Natural killer cell (primary cell): ENCODE measurements at regions not wholly inside any gene's neighbourhood (a gene's known extent, or its start where the extent isn't known, plus 50 kb on each side); places are given as distances from the start of the nearest gene placed in this dataset.

Experiments
- ATAC-seq, 3 donors: fragments of 150-1000 bp in 2 of 3; fragments of 200-7000 bp in 1 of 3; cut with Tn5 transposase; 1 replicate in 1 of 3; 2 replicates in 2 of 3; pipeline ENCODE4 v1.10.0; 2021; ENCODE audit warnings: mild to moderate bottlenecking in 2 of 3, moderate library complexity in 2 of 3
- DNase-seq, 2 donors: peaks; one replicate each; pipeline versions ENCODE4 v3.0.0 to v3.0.0-alpha.2; 2013 to 2021; ENCODE audit warnings: mixed read lengths in 1 of 2
- H3K27ac ChIP-seq: one replicate; pipeline ENCODE4 v1.5.1; 2013; ENCODE audit warnings: mild to moderate bottlenecking, low read length
- H3K27me3 ChIP-seq: one replicate; pipeline ENCODE4 v1.6.1; 2013; ENCODE audit warnings: low read length; ENCODE audit not compliant: control insufficient read depth, insufficient read depth
- H3K36me3 ChIP-seq: one replicate; pipeline ENCODE4 v1.6.1; 2013; ENCODE audit warnings: low read length; ENCODE audit not compliant: control insufficient read depth, insufficient read depth
- H3K4me1 ChIP-seq: one replicate; pipeline ENCODE4 v1.6.1; 2013; ENCODE audit warnings: low read length; ENCODE audit not compliant: control insufficient read depth, insufficient read depth
- H3K4me3 ChIP-seq: one replicate; pipeline ENCODE4 v1.5.1; 2013; ENCODE audit warnings: low read length
- H3K9me3 ChIP-seq: one replicate; pipeline ENCODE4 v1.6.1; 2013; ENCODE audit warnings: low read length; ENCODE audit not compliant: control insufficient read depth, insufficient read depth
- H3K27ac Mint-ChIP-seq, 2 donors: one replicate each; pipeline ENCODE4 v1.8.0; 2022; ENCODE audit warnings: mild to moderate bottlenecking in 2 of 2, mixed read lengths in 2 of 2, moderate library complexity in 1 of 2
- H3K27me3 Mint-ChIP-seq, 2 donors: one replicate each; pipeline ENCODE4 v1.8.0; 2022; ENCODE audit warnings: low read depth in 2 of 2, mixed read lengths in 2 of 2
- H3K36me3 Mint-ChIP-seq: one replicate; pipeline ENCODE4 v1.8.0; 2022; ENCODE audit warnings: mixed read lengths
- H3K4me1 Mint-ChIP-seq, 2 donors: one replicate each; pipeline ENCODE4 v1.8.0; 2022; ENCODE audit warnings: mixed read lengths in 2 of 2
- H3K4me3 Mint-ChIP-seq: one replicate; pipeline ENCODE4 v1.8.0; 2022; ENCODE audit warnings: mild to moderate bottlenecking, moderate library complexity, mixed read lengths
- H3K9me3 Mint-ChIP-seq, 2 donors: one replicate each; pipeline ENCODE4 v1.8.0; 2022; ENCODE audit warnings: mixed read lengths in 2 of 2
- CTCF ChIP-seq: fragments of 200-600 bp; IDR thresholded peaks from one replicate; pipeline ENCODE4 v1.8.0; 2022; ENCODE audit warnings: antibody characterized with exemption
- WGBS: methylation state at CpG from one replicate; pipeline ENCODE4 v1.1.7; 2013; ENCODE audit warnings: missing lambda C conversion rate; ENCODE audit not compliant: insufficient coverage; 5-methylcytosine and 5-hydroxymethylcytosine counted together
- intact Hi-C: fragments of 100-400 bp; cut with micrococcal nuclease; formaldehyde crosslinking; loops from one replicate; pipeline ENCODE4 v1.14.2; 2022

DNA sequence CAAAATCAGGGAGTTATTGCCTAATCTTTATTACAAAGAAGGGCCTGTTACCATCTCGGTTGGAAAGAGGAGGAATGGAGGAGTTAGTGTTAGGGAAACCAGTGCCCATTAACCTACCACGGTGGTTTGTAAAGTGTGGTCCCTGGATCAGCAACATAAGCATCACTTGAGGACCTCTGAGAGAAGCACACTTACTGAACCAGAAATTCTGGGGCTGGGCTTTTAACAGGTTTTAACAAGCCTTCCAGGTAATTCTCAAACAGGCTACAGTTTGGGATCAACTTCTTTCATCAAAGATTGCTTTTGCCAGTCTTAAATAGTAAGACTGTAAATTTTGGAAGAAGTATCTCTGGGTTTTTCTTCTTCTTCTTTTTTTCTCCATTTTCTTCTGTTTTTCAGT is 329.5 kb upstream of the JAG1 start:
- Mint-ChIP-seq H3K4me1 (no peaks in the 10 kb centered on the region), H3K9me3 (peaks cover 0 to 3% of the 10 kb centered on the region in 2 donors), H3K27me3 (no peaks in the 10 kb centered on the region), H3K36me3 (no peaks in the 10 kb centered on the region), H3K4me3 (no peak overlapping the region), H3K27ac (no peak overlapping the region)
- WGBS, result 89% methylated on average over 2 of the region's 2 CpGs
- Histone ChIP-seq H3K36me3 (no peaks in the 10 kb centered on the region), H3K27me3 (no peaks in the 10 kb centered on the region), H3K27ac (no peak overlapping the region), H3K4me3 (no peak overlapping the region), H3K9me3 (no peaks in the 10 kb centered on the region), H3K4me1 (no peaks in the 10 kb centered on the region)
- intact Hi-C loops, result no loop called here
- no peak for TF ChIP-seq CTCF
- DNase-seq (no peak), ATAC-seq (no peak)

- no peak for TF ChIP-seq CTCF
- Histone ChIP-seq H3K36me3 (no peaks in the 10 kb centered on the region), H3K4me3 (no peak overlapping the region), H3K9me3 (no peaks in the 10 kb centered on the region), H3K27ac (no peak overlapping the region), H3K4me1 (no peaks in the 10 kb centered on the region), H3K27me3 (no peaks in the 10 kb centered on the region)
- Mint-ChIP-seq H3K27me3 (no peaks in the 10 kb centered on the region), H3K4me1 (no peaks in the 10 kb centered on the region), H3K27ac (no peak overlapping the region), H3K9me3 (peaks cover 3% of the 10 kb centered on the region in 2 donors), H3K4me3 (no peak overlapping the region), H3K36me3 (no peaks in the 10 kb centered on the region)
- 62% methylated on average over 5 of the region's 7 CpGs for WGBS
- no peak for ATAC-seq
- intact Hi-C loops, result no loop called here
- no peak for DNase-seq
These were observed 334.7 kb upstream of the JAG1 start for GRCh38 chr20:11008444-11009033.

DNA sequence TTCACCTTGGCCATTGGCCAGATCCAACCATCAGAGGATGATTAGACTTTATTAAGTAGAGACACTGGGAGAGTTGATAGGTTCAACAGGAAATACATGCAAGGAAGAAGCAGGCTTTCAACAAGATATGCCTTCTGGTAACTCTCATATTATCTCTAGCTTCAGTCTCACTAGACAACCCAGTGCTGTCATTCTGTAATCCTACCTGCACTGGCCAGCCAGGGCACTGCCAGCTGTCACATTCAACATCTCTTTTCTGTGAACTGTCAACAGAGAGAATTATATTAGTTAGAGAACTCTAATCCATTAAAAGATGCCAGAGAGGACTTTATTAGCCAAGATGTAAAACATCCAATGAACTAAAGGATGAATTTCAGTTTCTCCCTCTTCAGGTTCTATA is 337.9 kb upstream of the JAG1 start:
- no peak overlapping the region for H3K27ac ChIP-seq
- DNase-seq (no peak), ATAC-seq (no peak)
- Mint-ChIP-seq H3K27ac (no peak overlapping the region), H3K4me1 (no peaks in the 10 kb centered on the region), H3K4me3 (no peak overlapping the region), H3K9me3 (peaks cover 0 to 3% of the 10 kb centered on the region in 2 donors), H3K36me3 (no peaks in the 10 kb centered on the region), H3K27me3 (no peaks in the 10 kb centered on the region)
- H3K9me3 ChIP-seq, result no peaks in the 10 kb centered on the region
- intact Hi-C loops, result no loop called here
- H3K27me3 ChIP-seq, result no peaks in the 10 kb centered on the region
- no peak overlapping the region for H3K4me3 ChIP-seq
- H3K36me3 ChIP-seq, result no peaks in the 10 kb centered on the region
- TF ChIP-seq CTCF, result no peak
- H3K4me1 ChIP-seq, result no peaks in the 10 kb centered on the region

- H3K27ac ChIP-seq, result no peak overlapping the region
- no peak for DNase-seq
These were observed 339.2 kb upstream of the JAG1 start for GRCh38 chr20:11012975-11013374.

More at GRCh38 chr20:11012975-11013374, 339.2 kb upstream of the JAG1 start:
- H3K36me3 Mint-ChIP-seq, result no peaks in the 10 kb centered on the region
- peaks cover 0 to 3% of the 10 kb centered on the region in 2 donors for H3K9me3 Mint-ChIP-seq
- 90% methylated on average over 1 of the region's 2 CpGs for WGBS
- Histone ChIP-seq H3K36me3 (no peaks in the 10 kb centered on the region), H3K4me3 (no peak overlapping the region), H3K27me3 (no peaks in the 10 kb centered on the region), H3K4me1 (no peaks in the 10 kb centered on the region), H3K9me3 (no peaks in the 10 kb centered on the region)
- no peak overlapping the region for H3K27ac Mint-ChIP-seq
- TF ChIP-seq CTCF, result no peak
- no peak overlapping the region for H3K4me3 Mint-ChIP-seq
- ATAC-seq, result no peak
- intact Hi-C loops, result no loop called here
- H3K4me1 Mint-ChIP-seq, result no peaks in the 10 kb centered on the region
- no peaks in the 10 kb centered on the region for H3K27me3 Mint-ChIP-seq
